ENCODE measurements at regions not wholly inside any gene's neighbourhood (a gene's known extent, or its start where the extent isn't known, plus 50 kb on each side); places are given as distances from the start of the nearest gene placed in this dataset.
"Not testable (repeated sequence)": the region's sequence is repeated elsewhere in the genome, so short reads cannot be mapped to it uniquely, and the experiment has no call there.

DNA sequence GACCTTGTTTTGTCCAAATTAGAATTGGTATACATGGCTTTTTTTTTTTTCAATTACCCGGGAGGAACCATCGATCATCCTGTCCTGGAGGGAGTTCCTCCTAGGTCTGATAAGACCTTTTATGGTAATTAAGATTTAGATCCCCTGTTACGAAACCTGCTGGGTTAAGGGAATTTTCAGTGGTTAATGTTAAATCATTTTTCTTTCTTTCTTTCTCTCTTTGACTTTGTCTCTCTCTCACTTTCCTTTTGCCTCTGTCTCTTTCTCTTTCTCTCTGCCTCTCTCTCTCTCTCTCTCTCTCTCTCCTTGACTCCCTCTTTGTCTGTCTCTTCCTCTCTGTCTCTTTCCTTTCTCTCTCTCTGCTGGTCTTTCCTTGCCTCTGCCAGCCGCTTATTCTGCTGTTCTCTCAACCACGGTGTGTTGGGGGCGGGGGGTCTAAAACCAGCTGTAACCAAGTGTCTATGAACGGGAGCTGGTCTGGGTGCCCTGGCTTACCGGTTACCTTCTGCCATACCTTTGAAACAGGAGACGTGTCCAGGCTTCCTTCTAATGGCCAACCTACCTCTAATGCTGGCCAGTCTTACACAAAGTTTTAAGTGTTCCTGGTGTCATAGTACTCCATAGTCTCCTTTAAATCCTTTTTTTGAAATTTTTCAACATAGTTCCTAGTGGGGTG is 815.1 kb downstream of the TRIB2 start:
- TF ChIP-seq SUZ12 (IDR thresholded peaks at IDR 0.05; ENCODE audit: extremely low read depth, insufficient read depth, insufficient read length); YY1 (IDR thresholded peaks at IDR 0.05; ENCODE audit: insufficient read depth, insufficient read length); ZNF274 (IDR thresholded peaks at IDR 0.05; ENCODE audit: low read depth, low read length): not testable (repeated sequence)

Measured in NT2/D1 (cell line).